B cell (primary cell): ENCODE measurements at regions not wholly inside any gene's neighbourhood (a gene's known extent, or its start where the extent isn't known, plus 50 kb on each side); places are given as distances from the start of the nearest gene placed in this dataset.

Source experiments
- CTCF ChIP-seq: fragments of 200-600 bp; IDR thresholded peaks from one replicate; pipeline ENCODE4 v1.8.0; 2022; ENCODE audit warnings: antibody characterized with exemption, mild to moderate bottlenecking
- EZH2 ChIP-seq: IDR thresholded peaks from 2 replicates; pipeline ENCODE4 v1.6.1; 2012; ENCODE audit warnings: borderline replicate concordance, low read depth, mild to moderate bottlenecking, moderate library complexity, low read length; ENCODE audit not compliant: insufficient read depth, poor library complexity, severe bottlenecking

- no peak for TF ChIP-seq CTCF
- TF ChIP-seq EZH2 = no peak
Measured at GRCh38 chr2:150271952-150272802, 215.3 kb downstream of the RND3 start.
